Kidney (tissue), 13 donors: ENCODE measurements at regions not wholly inside any gene's neighbourhood (a gene's known extent, or its start where the extent isn't known, plus 50 kb on each side); places are given as distances from the start of the nearest gene placed in this dataset.

Experiments used
- DNase-seq, 5 donors: peaks; one replicate each; pipeline ENCODE4 v3.0.0-alpha.2; 2013 to 2020
- FAIRE-seq: peaks from 2 replicates; lab custom pipeline; 2012; peaks lifted over from hg19 to GRCh38; lab: Jason Lieb, UNC
- H3K27ac ChIP-seq, 2 donors: one replicate each; pipeline ENCODE4 v1.7.0; 2013; ENCODE audit warnings: low read depth in 2 of 2, low read length in 2 of 2, inconsistent platforms in 1 of 2
- H3K27me3 ChIP-seq: one replicate; pipeline ENCODE4 v1.7.1; 2013; ENCODE audit warnings: low read length, inconsistent platforms; ENCODE audit not compliant: control insufficient read depth, insufficient read depth
- H3K36me3 ChIP-seq, 3 donors: one replicate each; pipeline versions ENCODE4 v1.7.0 to v1.7.1; 2013; ENCODE audit warnings: low read length in 3 of 3, control low read depth in 1 of 3, inconsistent platforms in 1 of 3; ENCODE audit not compliant: insufficient read depth in 3 of 3, control insufficient read depth in 2 of 3
- H3K4me1 ChIP-seq, 3 donors: one replicate each; pipeline versions ENCODE4 v1.7.0 to v1.7.1; 2013; ENCODE audit warnings: low read length in 3 of 3, inconsistent platforms in 1 of 3, low read depth in 1 of 3; ENCODE audit not compliant: control insufficient read depth in 2 of 3, insufficient read depth in 2 of 3
- H3K4me3 ChIP-seq, 3 donors: one replicate each; pipeline versions ENCODE4 v1.7.0 to v1.8.1; 2013; ENCODE audit warnings: low read length in 3 of 3, control low read depth in 1 of 3, inconsistent platforms in 1 of 3
- H3K9ac ChIP-seq, 3 donors: one replicate each; pipeline versions ENCODE4 v1.7.0 to v1.7.1; 2013; ENCODE audit warnings: low read length in 3 of 3, control low read depth in 1 of 3, inconsistent platforms in 1 of 3
- H3K9me3 ChIP-seq, 3 donors: one replicate each; pipeline versions ENCODE4 v1.7.0 to v1.7.1; 2013; ENCODE audit warnings: low read length in 3 of 3, control low read depth in 1 of 3, inconsistent platforms in 1 of 3; ENCODE audit not compliant: control insufficient read depth in 2 of 3, insufficient read depth in 1 of 3
- intact Hi-C: fragments of 100-400 bp; cut with DNase I; formaldehyde crosslinking; loops from one replicate; pipeline ENCODE4 v1.11.1; 2022
- TF ChIP-seq, protein P1 (sequence below): IDR thresholded peaks from 3 replicates; pipeline ENCODE4 v1.5.1; 2012; ENCODE audit warnings: mild to moderate bottlenecking, moderate library complexity, borderline replicate concordance; ENCODE audit not compliant: insufficient read depth; ENCODE audit errors: extremely low read depth
- donor health status: control.
- donor health status: control.
- donor health status: control.
- donor health status: control.
- donor health status: control.
- donor health status: DM: yes; HTN: yes; CAD: no.
- donor health status: Normal renal cell carcinoma (clear cell type).

- no peaks in the 10 kb centered on the region for H3K36me3 ChIP-seq
- no peak for FAIRE-seq
- intact Hi-C loops = no loop called here
Measured at GRCh38 chr3:141681390-141681780, 56.7 kb upstream of the RNF7 start.

GRCh38 chr3:141682007-141682406 is 56.1 kb upstream of the RNF7 start:
- DNase-seq (no peak), FAIRE-seq (no peak)
- no peak overlapping the region for H3K9ac ChIP-seq
- H3K36me3 ChIP-seq = no peaks in the 10 kb centered on the region
- no peaks in the 10 kb centered on the region for H3K9me3 ChIP-seq
- intact Hi-C loops = no loop called here
- no peak overlapping the region for H3K27ac ChIP-seq
- H3K4me1 ChIP-seq = peaks cover 0 to 10% (median 0%) of the 10 kb centered on the region in 3 donors
- TF ChIP-seq, protein P1, sequence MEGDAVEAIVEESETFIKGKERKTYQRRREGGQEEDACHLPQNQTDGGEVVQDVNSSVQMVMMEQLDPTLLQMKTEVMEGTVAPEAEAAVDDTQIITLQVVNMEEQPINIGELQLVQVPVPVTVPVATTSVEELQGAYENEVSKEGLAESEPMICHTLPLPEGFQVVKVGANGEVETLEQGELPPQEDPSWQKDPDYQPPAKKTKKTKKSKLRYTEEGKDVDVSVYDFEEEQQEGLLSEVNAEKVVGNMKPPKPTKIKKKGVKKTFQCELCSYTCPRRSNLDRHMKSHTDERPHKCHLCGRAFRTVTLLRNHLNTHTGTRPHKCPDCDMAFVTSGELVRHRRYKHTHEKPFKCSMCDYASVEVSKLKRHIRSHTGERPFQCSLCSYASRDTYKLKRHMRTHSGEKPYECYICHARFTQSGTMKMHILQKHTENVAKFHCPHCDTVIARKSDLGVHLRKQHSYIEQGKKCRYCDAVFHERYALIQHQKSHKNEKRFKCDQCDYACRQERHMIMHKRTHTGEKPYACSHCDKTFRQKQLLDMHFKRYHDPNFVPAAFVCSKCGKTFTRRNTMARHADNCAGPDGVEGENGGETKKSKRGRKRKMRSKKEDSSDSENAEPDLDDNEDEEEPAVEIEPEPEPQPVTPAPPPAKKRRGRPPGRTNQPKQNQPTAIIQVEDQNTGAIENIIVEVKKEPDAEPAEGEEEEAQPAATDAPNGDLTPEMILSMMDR = no peak
- H3K4me3 ChIP-seq = no peak overlapping the region
- no peaks in the 10 kb centered on the region for H3K27me3 ChIP-seq

More at GRCh38 chr3:141681390-141681780, 56.7 kb upstream of the RNF7 start:
- TF ChIP-seq, protein P1 = no peak
- Histone ChIP-seq H3K27me3 (no peaks in the 10 kb centered on the region), H3K27ac (no peak overlapping the region), H3K9ac (no peak overlapping the region), H3K4me1 (peaks cover 0 to 9% (median 0%) of the 10 kb centered on the region in 3 donors), H3K4me3 (no peak overlapping the region), H3K9me3 (no peaks in the 10 kb centered on the region)
- no peak for DNase-seq

DNA sequence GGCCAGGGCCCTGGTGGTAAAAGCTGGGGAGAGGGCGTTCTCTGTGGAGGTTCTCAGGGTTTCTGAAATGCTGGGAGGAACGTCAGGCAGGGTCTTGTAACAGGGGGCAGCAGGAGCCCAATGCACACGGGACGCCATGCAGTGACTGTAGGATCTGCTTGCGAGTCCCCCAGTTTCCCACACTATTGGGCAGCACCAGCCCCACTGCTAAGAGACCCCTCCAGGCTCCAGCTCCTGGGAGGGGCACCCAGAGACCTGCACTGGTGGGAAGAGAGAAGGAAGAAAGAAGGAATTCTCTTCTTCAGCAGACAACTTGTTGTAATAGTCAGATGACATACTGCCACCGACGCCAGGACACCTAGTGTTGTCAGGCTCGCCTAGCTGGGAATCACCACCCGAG is 55.2 kb upstream of the RNF7 start:
- H3K9me3 ChIP-seq = no peaks in the 10 kb centered on the region
- H3K4me1 ChIP-seq = peaks cover 0 to 11% (median 0%) of the 10 kb centered on the region in 3 donors
- TF ChIP-seq, protein P1 = no peak
- FAIRE-seq = no peak
- H3K27ac ChIP-seq = no peak overlapping the region
- H3K4me3 ChIP-seq = no peak overlapping the region
- H3K36me3 ChIP-seq = no peaks in the 10 kb centered on the region
- no peaks in the 10 kb centered on the region for H3K27me3 ChIP-seq
- no peak overlapping the region for H3K9ac ChIP-seq
- DNase-seq = no peak
- intact Hi-C loops = no loop called here

GRCh38 chr3:141684758-141685157 is 53.3 kb upstream of the RNF7 start:
- no peak overlapping the region for H3K4me3 ChIP-seq
- no peak overlapping the region for H3K27ac ChIP-seq
- no peak for DNase-seq
- no peaks in the 10 kb centered on the region for H3K36me3 ChIP-seq
- H3K4me1 ChIP-seq = peaks cover 0 to 11% (median 0%) of the 10 kb centered on the region in 3 donors
- no peak for FAIRE-seq
- H3K9me3 ChIP-seq = no peaks in the 10 kb centered on the region
- no peak overlapping the region for H3K9ac ChIP-seq
- H3K27me3 ChIP-seq = no peaks in the 10 kb centered on the region
- intact Hi-C loops = no loop called here
- TF ChIP-seq, protein P1 = no peak
